OCI-LY3 (cell line): ENCODE measurements at regions not wholly inside any gene's neighbourhood (a gene's known extent, or its start where the extent isn't known, plus 50 kb on each side); places are given as distances from the start of the nearest gene placed in this dataset.

ENCODE experiments used
- H2AFZ ChIP-seq: fragments of 200-600, 300-600 bp; shearing (Covaris generic); 2 replicates; pipeline ENCODE4 v1.6.0; 2014; ENCODE audit warnings: antibody characterized with exemption, low read depth, low read length
- H3K27ac ChIP-seq: fragments of 200-600, 300-600 bp; sonication (generic); 2 replicates; pipeline ENCODE4 v1.5.1; 2014; ENCODE audit warnings: mild to moderate bottlenecking, low read length, moderate library complexity, mixed read lengths
- H3K27me3 ChIP-seq: fragments of 200-600, 300-600 bp; sonication (generic); 2 replicates; pipeline ENCODE4 v1.6.1; 2014; ENCODE audit warnings: low read depth, low read length, mixed read lengths
- H3K36me3 ChIP-seq: fragments of 200-600, 300-600 bp; sonication (generic); replicated peaks from 2 replicates; pipeline ENCODE3; 2014; ENCODE audit warnings: low read depth, low read length, mixed read lengths
- H3K4me1 ChIP-seq: fragments of 300-600, 200-600 bp; sonication (generic); 2 replicates; pipeline ENCODE4 v1.6.1; 2014; ENCODE audit warnings: low read length, mixed read lengths
- H3K4me2 ChIP-seq: fragments of 200-600, 300-600 bp; sonication (generic); 2 replicates; pipeline ENCODE4 v1.6.1; 2014; ENCODE audit warnings: low read length, mixed read lengths
- H3K4me3 ChIP-seq: fragments of 300-600, 200-600 bp; sonication (generic); 2 replicates; pipeline ENCODE4 v1.5.1; 2014; ENCODE audit warnings: antibody characterized with exemption, mild to moderate bottlenecking, low read length, moderate library complexity
- H3K79me2 ChIP-seq: fragments of 300-600, 200-600 bp; shearing (Covaris generic); 2 replicates; pipeline ENCODE4 v1.6.1; 2014; ENCODE audit warnings: mild to moderate bottlenecking, low read length, mixed read lengths
- H3K9ac ChIP-seq: fragments of 300-600, 200-600 bp; shearing (Covaris generic); 2 replicates; pipeline ENCODE4 v1.6.0; 2014; ENCODE audit warnings: mild to moderate bottlenecking, low read length, moderate library complexity
- H3K9me3 ChIP-seq: fragments of 200-600, 300-600 bp; shearing (Covaris generic); 2 replicates; pipeline ENCODE4 v1.6.1; 2014; ENCODE audit warnings: low read length, mixed read lengths; ENCODE audit not compliant: insufficient read depth
- H4K20me1 ChIP-seq: fragments of 200-600, 300-600 bp; sonication (generic); 2 replicates; pipeline ENCODE4 v1.6.1; 2016; ENCODE audit warnings: low read length, mixed read lengths; ENCODE audit not compliant: insufficient read depth
- EZH2phosphoT487 ChIP-seq: fragments of 200-600 bp; shearing (Covaris generic); IDR thresholded peaks from 2 replicates; pipeline ENCODE4 v1.6.1; 2018; ENCODE audit warnings: antibody characterized with exemption, mixed run types, low read depth
- TF ChIP-seq, protein P1 (sequence below): fragments of 200-600, 300-600 bp; sonication (generic); IDR thresholded peaks from 2 replicates; pipeline ENCODE4 v1.5.1; 2014; ENCODE audit warnings: antibody characterized with exemption, low read length, low read depth

DNA sequence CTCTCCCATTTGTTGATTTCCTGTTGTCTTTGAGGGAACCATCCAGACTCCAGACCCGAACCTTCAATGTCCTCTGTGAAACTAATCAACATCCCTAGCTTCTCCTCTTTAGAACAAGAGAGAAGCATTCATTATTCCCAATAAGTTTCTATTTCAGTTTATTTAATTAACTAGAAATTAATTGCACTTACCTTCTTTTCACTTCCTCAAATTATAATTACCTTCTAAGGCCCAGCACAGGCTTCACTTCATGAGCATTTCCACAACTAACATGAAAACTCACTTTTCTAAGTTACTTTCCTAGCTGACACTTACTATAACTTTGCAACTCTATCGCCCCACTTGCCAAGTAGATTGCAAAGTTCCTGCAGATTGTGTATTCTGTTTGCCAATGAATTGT lies 71.6 kb upstream of the HTR2A start:
- H3K27me3 ChIP-seq, result no peaks in the 10 kb centered on the region
- no peak overlapping the region for H3K4me3 ChIP-seq
- H3K9ac ChIP-seq, result no peak overlapping the region
- no peaks in the 10 kb centered on the region for H3K9me3 ChIP-seq
- H3K4me1 ChIP-seq, result no peaks in the 10 kb centered on the region
- H3K79me2 ChIP-seq, result no peaks in the 10 kb centered on the region
- no peak overlapping the region for H2AFZ ChIP-seq
- no peak overlapping the region for H3K27ac ChIP-seq
- no peak overlapping the region for H3K4me2 ChIP-seq
- H3K36me3 ChIP-seq, result no peaks in the 10 kb centered on the region
- TF ChIP-seq, protein P1, sequence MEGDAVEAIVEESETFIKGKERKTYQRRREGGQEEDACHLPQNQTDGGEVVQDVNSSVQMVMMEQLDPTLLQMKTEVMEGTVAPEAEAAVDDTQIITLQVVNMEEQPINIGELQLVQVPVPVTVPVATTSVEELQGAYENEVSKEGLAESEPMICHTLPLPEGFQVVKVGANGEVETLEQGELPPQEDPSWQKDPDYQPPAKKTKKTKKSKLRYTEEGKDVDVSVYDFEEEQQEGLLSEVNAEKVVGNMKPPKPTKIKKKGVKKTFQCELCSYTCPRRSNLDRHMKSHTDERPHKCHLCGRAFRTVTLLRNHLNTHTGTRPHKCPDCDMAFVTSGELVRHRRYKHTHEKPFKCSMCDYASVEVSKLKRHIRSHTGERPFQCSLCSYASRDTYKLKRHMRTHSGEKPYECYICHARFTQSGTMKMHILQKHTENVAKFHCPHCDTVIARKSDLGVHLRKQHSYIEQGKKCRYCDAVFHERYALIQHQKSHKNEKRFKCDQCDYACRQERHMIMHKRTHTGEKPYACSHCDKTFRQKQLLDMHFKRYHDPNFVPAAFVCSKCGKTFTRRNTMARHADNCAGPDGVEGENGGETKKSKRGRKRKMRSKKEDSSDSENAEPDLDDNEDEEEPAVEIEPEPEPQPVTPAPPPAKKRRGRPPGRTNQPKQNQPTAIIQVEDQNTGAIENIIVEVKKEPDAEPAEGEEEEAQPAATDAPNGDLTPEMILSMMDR, result no peak
- no peak for TF ChIP-seq EZH2phosphoT487
- H4K20me1 ChIP-seq, result no peaks in the 10 kb centered on the region

DNA sequence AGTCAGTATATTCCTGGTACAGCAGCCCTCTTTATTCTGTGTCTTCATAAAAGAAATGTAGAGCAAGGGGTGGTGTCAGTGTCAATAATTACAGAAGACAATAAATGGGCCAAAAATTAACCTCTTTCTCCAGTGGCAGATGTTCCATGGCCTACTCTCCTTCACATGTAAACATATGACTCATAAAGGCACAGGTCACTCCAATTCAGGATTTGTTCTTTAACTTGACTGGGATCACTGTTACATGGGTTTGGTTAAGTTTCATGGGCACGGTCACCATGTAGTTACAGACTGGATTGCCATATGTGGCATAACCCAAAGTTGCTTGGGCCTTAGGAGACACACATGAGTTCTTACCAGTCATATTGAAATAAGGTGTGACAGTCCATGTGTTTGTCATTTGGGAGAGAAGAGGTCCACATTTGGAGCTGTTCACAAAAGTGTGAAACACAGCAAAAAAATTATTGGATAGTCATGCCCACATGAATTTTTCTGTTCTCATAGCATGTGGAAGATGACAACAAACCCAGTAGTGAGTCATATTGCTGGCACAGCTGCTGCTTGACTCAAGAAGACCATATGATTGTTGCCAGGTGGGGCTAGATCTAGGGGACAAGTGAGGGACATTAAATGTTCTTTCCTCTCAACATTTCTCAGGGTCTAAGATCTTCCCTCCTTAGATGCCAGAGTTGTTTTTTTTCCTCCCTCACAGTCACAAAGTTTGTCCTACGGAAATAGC lies 68.1 kb upstream of the HTR2A start:
- no peak overlapping the region for H3K27ac ChIP-seq
- H3K4me2 ChIP-seq, result no peak overlapping the region
- H3K4me1 ChIP-seq, result peaks cover 16% of the 10 kb centered on the region
- no peak overlapping the region for H3K9ac ChIP-seq
- no peak overlapping the region for H2AFZ ChIP-seq
- TF ChIP-seq EZH2phosphoT487, result no peak
- TF ChIP-seq, protein P1, result no peak
- no peaks in the 10 kb centered on the region; the same call in 1 of the 2 replicates for H4K20me1 ChIP-seq
- H3K9me3 ChIP-seq, result no peaks in the 10 kb centered on the region
- no peaks in the 10 kb centered on the region for H3K79me2 ChIP-seq
- no peaks in the 10 kb centered on the region for H3K36me3 ChIP-seq
- no peak overlapping the region for H3K4me3 ChIP-seq
- H3K27me3 ChIP-seq, result no peaks in the 10 kb centered on the region

DNA sequence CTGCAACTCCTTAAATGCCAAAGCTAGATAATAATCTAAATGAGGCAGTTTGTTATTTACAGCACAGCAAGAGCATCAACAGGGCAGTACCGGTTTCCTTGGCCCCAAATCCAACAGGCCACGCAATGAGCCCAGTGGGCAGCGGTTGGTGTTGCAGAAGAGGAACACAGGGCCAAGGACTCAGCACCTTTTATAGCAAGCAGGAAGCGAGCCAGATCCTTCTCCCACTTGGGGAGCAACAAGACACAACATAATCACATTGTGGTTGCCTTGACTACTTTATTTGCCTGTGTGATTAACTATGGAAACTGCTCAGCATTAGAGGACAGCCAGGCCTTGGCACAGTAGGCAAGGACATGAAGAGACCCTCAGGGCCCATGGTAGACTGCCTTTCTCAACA lies 67.1 kb upstream of the HTR2A start:
- no peak for TF ChIP-seq EZH2phosphoT487
- TF ChIP-seq, protein P1, result no peak
- no peak overlapping the region for H3K27ac ChIP-seq
- no peaks in the 10 kb centered on the region for H3K36me3 ChIP-seq

DNA sequence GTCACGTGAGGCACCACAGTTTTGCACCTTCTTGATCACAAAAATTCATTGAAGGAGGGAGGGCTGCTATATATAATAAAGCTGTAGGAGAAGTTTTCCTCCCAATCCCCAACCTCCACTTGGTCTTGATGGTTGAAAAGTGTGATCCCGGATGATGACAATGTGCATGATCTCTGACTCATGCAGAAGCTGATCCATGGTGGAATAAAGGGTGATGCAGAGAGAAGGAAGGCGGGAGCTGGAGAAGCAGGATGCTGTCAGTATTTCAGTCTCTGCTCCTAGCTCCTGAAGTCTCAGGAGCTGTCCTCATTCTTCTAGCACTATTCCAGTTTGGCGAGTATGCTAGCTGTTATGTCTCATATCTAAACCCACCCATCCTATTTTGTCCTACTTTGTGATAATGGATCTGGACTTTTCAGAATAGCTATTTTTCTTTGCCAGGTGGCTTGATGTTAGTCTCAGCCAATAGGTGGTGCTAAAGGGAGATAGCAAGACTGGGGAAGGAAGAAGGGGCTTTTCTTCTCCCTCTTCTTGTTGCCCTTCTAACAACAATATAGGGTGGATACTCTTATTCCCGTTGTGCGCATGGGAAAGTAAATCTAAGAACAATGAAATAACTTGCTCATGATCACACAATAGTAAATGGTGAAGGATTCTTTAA lies 65.6 kb upstream of the HTR2A start:
- TF ChIP-seq, protein P1, result peak; percentile 92
- TF ChIP-seq EZH2phosphoT487, result no peak
- Histone ChIP-seq H4K20me1 (no peaks in the 10 kb centered on the region; the same call in 1 of the 2 replicates), H3K36me3 (no peaks in the 10 kb centered on the region), H3K9ac (no peak overlapping the region), H3K27ac (no peak overlapping the region), H2AFZ (no peak overlapping the region), H3K9me3 (no peaks in the 10 kb centered on the region), H3K79me2 (no peaks in the 10 kb centered on the region), H3K4me1 (peaks cover 16% of the 10 kb centered on the region), H3K27me3 (no peaks in the 10 kb centered on the region), H3K4me3 (peak overlapping the region; percentile 27; the same call in 1 of the 2 replicates), H3K4me2 (peak overlapping the region; percentile 66)

More for the DNA sequence above, 67.1 kb upstream of the HTR2A start:
- Histone ChIP-seq H3K4me2 (no peak overlapping the region), H3K79me2 (no peaks in the 10 kb centered on the region), H3K27me3 (no peaks in the 10 kb centered on the region), H3K9me3 (no peaks in the 10 kb centered on the region), H3K4me3 (no peak overlapping the region), H3K9ac (no peak overlapping the region), H3K4me1 (peaks cover 16% of the 10 kb centered on the region), H2AFZ (no peak overlapping the region), H4K20me1 (no peaks in the 10 kb centered on the region; the same call in 1 of the 2 replicates)
